Kidney capillary endothelial cell (primary cell): ENCODE measurements at regions not wholly inside any gene's neighbourhood (a gene's known extent, or its start where the extent isn't known, plus 50 kb on each side); places are given as distances from the start of the nearest gene placed in this dataset.
A peak's percentile ranks its signal among the peaks of the same experiment; 100 is the strongest.
"Not testable (repeated sequence)": the region's sequence is repeated elsewhere in the genome, so short reads cannot be mapped to it uniquely, and the experiment has no call there.

Experiments
- DNase-seq: peaks from one replicate; pipeline ENCODE4 v3.0.0-alpha.2; 2018; ENCODE audit warnings: low spot score

GRCh38 chr10:28391283-28391682 is 88.4 kb upstream of the MPP7 start:
- no peak for DNase-seq

GRCh38 chr10:28393956-28394568 is 91.2 kb upstream of the MPP7 start:
- DNase-seq, result peak; percentile 47

- DNase-seq, result no peak
Observed at GRCh38 chr10:28396331-28396730, 93.5 kb upstream of the MPP7 start.

GRCh38 chr10:28397229-28397628 is 94.4 kb upstream of the MPP7 start:
- DNase-seq, result no peak

GRCh38 chr10:28400176-28400575 is 97.3 kb upstream of the MPP7 start:
- no peak for DNase-seq

GRCh38 chr10:28400681-28401080 is 97.8 kb upstream of the MPP7 start:
- DNase-seq, result no peak

GRCh38 chr10:28402611-28403073 is 99.8 kb upstream of the MPP7 start:
- not testable (repeated sequence) for DNase-seq

- DNase-seq, result no peak
Observed at GRCh38 chr10:28403090-28403489, 100.2 kb upstream of the MPP7 start.

GRCh38 chr10:28408237-28408777 is 105.4 kb upstream of the MPP7 start:
- DNase-seq, result no peak

GRCh38 chr10:28410420-28411135 is 107.7 kb upstream of the MPP7 start:
- DNase-seq, result no peak

GRCh38 chr10:28411136-28411460 is 108.2 kb upstream of the MPP7 start:
- no peak for DNase-seq

GRCh38 chr10:28411648-28412047 is 108.8 kb upstream of the MPP7 start:
- DNase-seq, result no peak

GRCh38 chr10:28418069-28418468 is 114.8 kb upstream of the WAC start:
- DNase-seq, result no peak

- no peak for DNase-seq
Observed at GRCh38 chr10:28425422-28425821, 107.5 kb upstream of the WAC start.

- DNase-seq, result no peak
Observed at GRCh38 chr10:28426392-28427159, 106.3 kb upstream of the WAC start.

- DNase-seq, result no peak
Observed at GRCh38 chr10:28427376-28427775, 105.5 kb upstream of the WAC start.

- DNase-seq, result no peak
Observed at GRCh38 chr10:28429045-28429444, 103.9 kb upstream of the WAC start.

- no peak for DNase-seq
Observed at GRCh38 chr10:28429573-28430216, 103.2 kb upstream of the WAC start.

- DNase-seq, result no peak
Observed at GRCh38 chr10:28431139-28431538, 101.8 kb upstream of the WAC start.

- peak; percentile 65 for DNase-seq
Observed at GRCh38 chr10:28432210-28432676, 100.7 kb upstream of the WAC start.

- no peak for DNase-seq
Observed at GRCh38 chr10:28434063-28434462, 98.9 kb upstream of the WAC start.

GRCh38 chr10:28442403-28442802 is 90.5 kb upstream of the WAC start:
- no peak for DNase-seq
